SU-DHL-6 (cell line): ENCODE measurements at regions not wholly inside any gene's neighbourhood (a gene's known extent, or its start where the extent isn't known, plus 50 kb on each side); places are given as distances from the start of the nearest gene placed in this dataset.

Experiments used
- H2AFZ ChIP-seq: fragments of 200-600 bp; sonication (generic); 2 replicates; pipeline ENCODE4 v1.6.1; 2014; ENCODE audit warnings: low read depth, mild to moderate bottlenecking, moderate library complexity, mixed read lengths, antibody characterized with exemption, low read length; ENCODE audit not compliant: severe bottlenecking
- H3F3A ChIP-seq: fragments of 200-600 bp; shearing (Covaris generic); 2 replicates; pipeline ENCODE4 v1.6.0; 2016; ENCODE audit warnings: antibody characterized with exemption, mild to moderate bottlenecking; ENCODE audit not compliant: insufficient read depth
- H3K27ac ChIP-seq: fragments of 200-600 bp; sonication (generic); 2 replicates; pipeline ENCODE4 v1.5.1; 2016; ENCODE audit warnings: low read depth, mild to moderate bottlenecking, low read length, moderate library complexity, mixed read lengths
- H3K27me3 ChIP-seq: fragments of 200-600 bp; sonication (generic), shearing (Covaris generic); 2 replicates; pipeline ENCODE4 v1.6.0; 2014; ENCODE audit warnings: mild to moderate bottlenecking, low read length
- H3K36me3 ChIP-seq: fragments of 200-600 bp; sonication (generic); 2 replicates; pipeline ENCODE4 v1.6.1; 2014; ENCODE audit warnings: mild to moderate bottlenecking, low read length, mixed read lengths
- H3K4me2 ChIP-seq: fragments of 300-600, 200-600 bp; shearing (Covaris generic), sonication (generic); 2 replicates; pipeline ENCODE4 v1.6.0; 2014; ENCODE audit warnings: low read length, low read depth, mild to moderate bottlenecking; ENCODE audit not compliant: poor library complexity, severe bottlenecking
- H3K4me3 ChIP-seq: fragments of 200-600 bp; sonication (generic); 2 replicates; pipeline ENCODE4 v1.5.1; 2014; ENCODE audit warnings: antibody characterized with exemption, low read length, mild to moderate bottlenecking, mixed read lengths; ENCODE audit not compliant: insufficient read depth, poor library complexity, severe bottlenecking
- H3K79me2 ChIP-seq: fragments of 200-600 bp; sonication (generic); 2 replicates; pipeline ENCODE4 v1.6.1; 2014; ENCODE audit warnings: mild to moderate bottlenecking, low read length, moderate library complexity; ENCODE audit not compliant: insufficient read depth
- H3K9ac ChIP-seq: fragments of 200-600 bp; sonication (generic); 2 replicates; pipeline ENCODE4 v1.7.0; 2014; ENCODE audit warnings: mild to moderate bottlenecking, low read length
- H3K9me2 ChIP-seq: fragments of 200-600 bp; sonication (generic); replicated peaks from 2 replicates; pipeline ENCODE4 v1.6.1; 2014; ENCODE audit warnings: low read length; ENCODE audit not compliant: insufficient read depth
- H3K9me3 ChIP-seq: fragments of 200-600 bp; sonication (generic); 2 replicates; pipeline ENCODE4 v1.6.1; 2014; ENCODE audit warnings: low read length, mixed read lengths; ENCODE audit not compliant: insufficient read depth
- H4K20me1 ChIP-seq: fragments of 200-600 bp; sonication (generic); 2 replicates; pipeline ENCODE4 v1.6.1; 2014; ENCODE audit warnings: low read depth, mild to moderate bottlenecking, antibody characterized with exemption, low read length, moderate library complexity, mixed read lengths
- CTCF ChIP-seq: fragments of 200-600 bp; sonication (generic); IDR thresholded peaks from one replicate; pipeline ENCODE4 v1.5.1; 2017; ENCODE audit warnings: antibody characterized with exemption, mild to moderate bottlenecking, low read length, moderate library complexity; ENCODE audit not compliant: insufficient read depth, poor library complexity, severe bottlenecking
- EZH2phosphoT487 ChIP-seq: fragments of 200-600 bp; sonication (generic), shearing (Covaris generic); conservative IDR thresholded peaks from 2 replicates; pipeline ENCODE4 v1.6.1; 2018; ENCODE audit warnings: mild to moderate bottlenecking, antibody characterized with exemption, low read length, moderate library complexity, mixed read lengths

GRCh38 chr14:61110316-61111082, 129.5 kb downstream of the SLC38A6 start:
- Histone ChIP-seq H3K79me2 (no peaks in the 10 kb centered on the region), H3K27me3 (no peaks in the 10 kb centered on the region), H3K36me3 (no peaks in the 10 kb centered on the region), H3K4me2 (no peak overlapping the region), H4K20me1 (no peaks in the 10 kb centered on the region), H2AFZ (no peak overlapping the region), H3K27ac (no peak overlapping the region), H3K9me2 (no peaks in the 10 kb centered on the region), H3K4me3 (no peak overlapping the region), H3K9ac (no peak overlapping the region), H3K9me3 (peaks cover 11% of the 10 kb centered on the region), H3F3A (no peaks in the 10 kb centered on the region)
- no peak for TF ChIP-seq EZH2phosphoT487

GRCh38 chr14:61109288-61109687, 128.2 kb downstream of the SLC38A6 start:
- TF ChIP-seq CTCF (no peak), EZH2phosphoT487 (no peak)
- no peak overlapping the region for H3K9ac ChIP-seq

GRCh38 chr14:61108496-61109141, 127.6 kb downstream of the SLC38A6 start:
- H3K27ac ChIP-seq = no peak overlapping the region

More at GRCh38 chr14:61109288-61109687, 128.2 kb downstream of the SLC38A6 start:
- Histone ChIP-seq H3K9me2 (no peaks in the 10 kb centered on the region), H4K20me1 (no peaks in the 10 kb centered on the region), H3K27ac (no peak overlapping the region), H3F3A (no peaks in the 10 kb centered on the region), H3K4me2 (no peak overlapping the region), H3K27me3 (no peaks in the 10 kb centered on the region), H3K36me3 (no peaks in the 10 kb centered on the region), H2AFZ (no peak overlapping the region), H3K79me2 (no peaks in the 10 kb centered on the region), H3K9me3 (peaks cover 8% of the 10 kb centered on the region), H3K4me3 (no peak overlapping the region)

More at GRCh38 chr14:61108496-61109141, 127.6 kb downstream of the SLC38A6 start:
- no peak overlapping the region for H3K9ac ChIP-seq
- H3K27me3 ChIP-seq = no peaks in the 10 kb centered on the region
- H3F3A ChIP-seq = no peaks in the 10 kb centered on the region
- H2AFZ ChIP-seq = no peak overlapping the region
- H3K79me2 ChIP-seq = no peaks in the 10 kb centered on the region
- H3K9me2 ChIP-seq = no peaks in the 10 kb centered on the region
- no peaks in the 10 kb centered on the region for H3K36me3 ChIP-seq
- TF ChIP-seq EZH2phosphoT487 = no peak
- TF ChIP-seq CTCF = no peak
- H4K20me1 ChIP-seq = no peaks in the 10 kb centered on the region
- no peak overlapping the region for H3K4me3 ChIP-seq
- peaks cover 2% of the 10 kb centered on the region; the same call in 1 of the 2 replicates for H3K9me3 ChIP-seq
- H3K4me2 ChIP-seq = no peak overlapping the region
